Stimulated activated naive CD4-positive, alpha-beta T cell (primary cell): ENCODE measurements at regions not wholly inside any gene's neighbourhood (a gene's known extent, or its start where the extent isn't known, plus 50 kb on each side); places are given as distances from the start of the nearest gene placed in this dataset.
"Not testable (repeated sequence)": the region's sequence is repeated elsewhere in the genome, so short reads cannot be mapped to it uniquely, and the experiment has no call there.

Source experiments
- DNase-seq, 6 experiments: peaks; one replicate each; lab custom pipeline; 2025; lab: John Stamatoyannopoulos, UW

- not testable (repeated sequence) for DNase-seq
Measured at GRCh38 chr1:214095896-214096295, 108.1 kb downstream of the PROX1 start.

GRCh38 chr1:214101246-214101645, 113.5 kb downstream of the PROX1 start:
- DNase-seq, result no peak

GRCh38 chr1:214101828-214102227, 114.1 kb downstream of the PROX1 start:
- DNase-seq, result no peak

GRCh38 chr1:214102907-214103306, 115.1 kb downstream of the PROX1 start:
- DNase-seq, result no peak

- no peak for DNase-seq
Measured at GRCh38 chr1:214103778-214104177, 116.0 kb downstream of the PROX1 start.

- DNase-seq, result no peak
Measured at GRCh38 chr1:214106375-214106774, 118.6 kb downstream of the PROX1 start.

GRCh38 chr1:214107322-214108096, 119.7 kb downstream of the PROX1 start:
- DNase-seq, result no peak

- no peak for DNase-seq
Measured at GRCh38 chr1:214108097-214108446, 120.3 kb downstream of the PROX1 start.

- DNase-seq, result no peak
Measured at GRCh38 chr1:214111796-214112195, 124.0 kb downstream of the PROX1 start.

- DNase-seq, result no peak
Measured at GRCh38 chr1:214116258-214116657, 128.5 kb downstream of the PROX1 start.

- no peak for DNase-seq
Measured at GRCh38 chr1:214117780-214118179, 130.0 kb downstream of the PROX1 start.

- DNase-seq, result no peak
Measured at GRCh38 chr1:214120191-214120590, 132.4 kb downstream of the PROX1 start.

GRCh38 chr1:214120951-214121350, 133.2 kb downstream of the PROX1 start:
- DNase-seq, result no peak

- no peak for DNase-seq
Measured at GRCh38 chr1:214122110-214122509, 134.3 kb downstream of the PROX1 start.

- DNase-seq, result peak; percentile 5 to 65 (median 23)
Measured at GRCh38 chr1:214123061-214123784, 135.4 kb downstream of the PROX1 start.

- DNase-seq, result no peak
Measured at GRCh38 chr1:214124281-214124805, 136.6 kb downstream of the PROX1 start.

GRCh38 chr1:214124915-214125314, 137.1 kb downstream of the PROX1 start:
- no peak for DNase-seq

- DNase-seq, result no peak
Measured at GRCh38 chr1:214125819-214126218, 138.0 kb downstream of the PROX1 start.

GRCh38 chr1:214126697-214127146, 138.9 kb downstream of the PROX1 start:
- no peak for DNase-seq

GRCh38 chr1:214127705-214128104, 139.9 kb downstream of the PROX1 start:
- DNase-seq, result no peak

GRCh38 chr1:214135886-214136285, 145.1 kb upstream of the SMYD2 start:
- no peak for DNase-seq

GRCh38 chr1:214136324-214136919, 144.5 kb upstream of the SMYD2 start:
- no peak for DNase-seq

GRCh38 chr1:214141486-214141885, 139.5 kb upstream of the SMYD2 start:
- no peak for DNase-seq
